A673 (cell line): ENCODE measurements at regions not wholly inside any gene's neighbourhood (a gene's known extent, or its start where the extent isn't known, plus 50 kb on each side); places are given as distances from the start of the nearest gene placed in this dataset.

Experiments
- EZH2 ChIP-seq: fragments of 200-600 bp; sonication (generic); IDR thresholded peaks from 2 replicates; pipeline ENCODE4 v1.6.1; 2017; ENCODE audit warnings: borderline replicate concordance, low read depth, mild to moderate bottlenecking, mixed read lengths, antibody characterized with exemption, low read length; ENCODE audit not compliant: poor library complexity, severe bottlenecking
- TF ChIP-seq, protein P1 (sequence below): fragments of 300-800, 200-600 bp; sonication (generic); conservative IDR thresholded peaks from 2 replicates; pipeline ENCODE4 v1.5.1; 2017; ENCODE audit warnings: low read depth, mild to moderate bottlenecking, antibody characterized with exemption, low read length, moderate library complexity, mixed read lengths

DNA sequence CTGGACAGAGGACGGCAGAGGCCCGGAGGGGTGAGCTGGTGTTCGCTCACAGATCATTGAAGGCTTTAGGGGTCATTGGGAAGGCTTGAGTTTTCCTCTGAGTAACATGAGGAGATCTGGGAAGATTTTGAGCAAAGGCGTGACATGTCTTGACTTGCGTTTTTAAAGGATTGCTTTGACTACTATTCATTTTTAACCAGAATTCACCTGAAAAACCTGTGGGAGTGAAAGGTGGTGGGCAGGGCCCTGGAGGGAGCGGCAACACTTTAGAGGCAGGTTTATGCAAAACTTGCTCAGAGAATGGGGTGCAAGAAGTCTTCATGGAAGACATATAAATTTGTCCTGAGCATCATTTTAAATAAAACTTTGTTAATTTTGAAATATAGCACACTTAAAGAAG, 72.2 kb upstream of the EEF1E1 start:
- TF ChIP-seq, protein P1, sequence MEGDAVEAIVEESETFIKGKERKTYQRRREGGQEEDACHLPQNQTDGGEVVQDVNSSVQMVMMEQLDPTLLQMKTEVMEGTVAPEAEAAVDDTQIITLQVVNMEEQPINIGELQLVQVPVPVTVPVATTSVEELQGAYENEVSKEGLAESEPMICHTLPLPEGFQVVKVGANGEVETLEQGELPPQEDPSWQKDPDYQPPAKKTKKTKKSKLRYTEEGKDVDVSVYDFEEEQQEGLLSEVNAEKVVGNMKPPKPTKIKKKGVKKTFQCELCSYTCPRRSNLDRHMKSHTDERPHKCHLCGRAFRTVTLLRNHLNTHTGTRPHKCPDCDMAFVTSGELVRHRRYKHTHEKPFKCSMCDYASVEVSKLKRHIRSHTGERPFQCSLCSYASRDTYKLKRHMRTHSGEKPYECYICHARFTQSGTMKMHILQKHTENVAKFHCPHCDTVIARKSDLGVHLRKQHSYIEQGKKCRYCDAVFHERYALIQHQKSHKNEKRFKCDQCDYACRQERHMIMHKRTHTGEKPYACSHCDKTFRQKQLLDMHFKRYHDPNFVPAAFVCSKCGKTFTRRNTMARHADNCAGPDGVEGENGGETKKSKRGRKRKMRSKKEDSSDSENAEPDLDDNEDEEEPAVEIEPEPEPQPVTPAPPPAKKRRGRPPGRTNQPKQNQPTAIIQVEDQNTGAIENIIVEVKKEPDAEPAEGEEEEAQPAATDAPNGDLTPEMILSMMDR, result no peak
- no peak for TF ChIP-seq EZH2
